ENCODE measurements at regions not wholly inside any gene's neighbourhood (a gene's known extent, or its start where the extent isn't known, plus 50 kb on each side); places are given as distances from the start of the nearest gene placed in this dataset.
A peak's percentile ranks its signal among the peaks of the same experiment; 100 is the strongest.

DNA sequence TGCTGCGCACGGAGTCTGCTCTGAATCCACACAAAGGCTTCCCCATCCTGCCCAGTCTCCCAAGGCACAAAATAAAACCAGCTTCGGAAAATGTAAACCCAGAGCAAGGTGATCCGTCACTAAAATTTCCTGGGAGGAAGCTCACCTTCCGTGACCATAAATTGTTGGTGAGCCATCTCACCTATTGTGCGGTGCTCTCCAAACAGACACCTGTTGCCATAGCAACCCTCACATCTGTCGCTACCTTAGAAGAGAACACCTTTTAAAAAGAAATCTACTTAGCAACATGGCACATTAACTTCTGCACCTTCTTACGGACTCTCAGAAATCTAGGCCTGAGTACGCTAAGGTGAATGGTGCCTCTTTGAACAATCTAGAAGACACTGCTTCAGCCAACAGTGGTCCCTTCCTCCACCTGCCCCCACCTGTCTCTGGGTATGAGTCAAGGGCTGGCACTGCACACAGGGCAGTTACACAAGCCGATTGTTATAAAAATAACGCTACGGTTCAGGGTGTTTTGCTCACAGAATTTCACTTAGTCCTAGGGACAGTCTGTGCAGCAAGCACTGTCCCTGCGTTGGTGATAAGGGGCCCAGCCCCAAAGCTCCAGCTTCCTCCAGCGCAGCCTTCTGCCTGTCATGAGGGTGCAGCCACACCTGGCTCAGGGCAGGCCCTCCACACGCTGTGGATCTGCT, 114.9 kb upstream of the ID2 start:
- Histone ChIP-seq H3K27me3 (no peaks in the 10 kb centered on the region), H3K9me3 (no peaks in the 10 kb centered on the region), H3K4me3 (no peak overlapping the region), H3K4me1 (no peaks in the 10 kb centered on the region), H3K36me3 (no peaks in the 10 kb centered on the region), H3K27ac (no peak overlapping the region)
- FAIRE-seq: no peak
- TF ChIP-seq, protein P1, sequence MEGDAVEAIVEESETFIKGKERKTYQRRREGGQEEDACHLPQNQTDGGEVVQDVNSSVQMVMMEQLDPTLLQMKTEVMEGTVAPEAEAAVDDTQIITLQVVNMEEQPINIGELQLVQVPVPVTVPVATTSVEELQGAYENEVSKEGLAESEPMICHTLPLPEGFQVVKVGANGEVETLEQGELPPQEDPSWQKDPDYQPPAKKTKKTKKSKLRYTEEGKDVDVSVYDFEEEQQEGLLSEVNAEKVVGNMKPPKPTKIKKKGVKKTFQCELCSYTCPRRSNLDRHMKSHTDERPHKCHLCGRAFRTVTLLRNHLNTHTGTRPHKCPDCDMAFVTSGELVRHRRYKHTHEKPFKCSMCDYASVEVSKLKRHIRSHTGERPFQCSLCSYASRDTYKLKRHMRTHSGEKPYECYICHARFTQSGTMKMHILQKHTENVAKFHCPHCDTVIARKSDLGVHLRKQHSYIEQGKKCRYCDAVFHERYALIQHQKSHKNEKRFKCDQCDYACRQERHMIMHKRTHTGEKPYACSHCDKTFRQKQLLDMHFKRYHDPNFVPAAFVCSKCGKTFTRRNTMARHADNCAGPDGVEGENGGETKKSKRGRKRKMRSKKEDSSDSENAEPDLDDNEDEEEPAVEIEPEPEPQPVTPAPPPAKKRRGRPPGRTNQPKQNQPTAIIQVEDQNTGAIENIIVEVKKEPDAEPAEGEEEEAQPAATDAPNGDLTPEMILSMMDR (IDR thresholded peaks at IDR 0.05): no peak
- intact Hi-C loops (cut with DNase I): no loop called here
- peak in 2 of 4 donors; percentile 60 to 63 for ATAC-seq
- 87 to 90% methylated on average over 15 of the region's 15 CpGs for WGBS, 2 donors
- peak in 1 of 6 donors; percentile 11 for DNase-seq

DNA sequence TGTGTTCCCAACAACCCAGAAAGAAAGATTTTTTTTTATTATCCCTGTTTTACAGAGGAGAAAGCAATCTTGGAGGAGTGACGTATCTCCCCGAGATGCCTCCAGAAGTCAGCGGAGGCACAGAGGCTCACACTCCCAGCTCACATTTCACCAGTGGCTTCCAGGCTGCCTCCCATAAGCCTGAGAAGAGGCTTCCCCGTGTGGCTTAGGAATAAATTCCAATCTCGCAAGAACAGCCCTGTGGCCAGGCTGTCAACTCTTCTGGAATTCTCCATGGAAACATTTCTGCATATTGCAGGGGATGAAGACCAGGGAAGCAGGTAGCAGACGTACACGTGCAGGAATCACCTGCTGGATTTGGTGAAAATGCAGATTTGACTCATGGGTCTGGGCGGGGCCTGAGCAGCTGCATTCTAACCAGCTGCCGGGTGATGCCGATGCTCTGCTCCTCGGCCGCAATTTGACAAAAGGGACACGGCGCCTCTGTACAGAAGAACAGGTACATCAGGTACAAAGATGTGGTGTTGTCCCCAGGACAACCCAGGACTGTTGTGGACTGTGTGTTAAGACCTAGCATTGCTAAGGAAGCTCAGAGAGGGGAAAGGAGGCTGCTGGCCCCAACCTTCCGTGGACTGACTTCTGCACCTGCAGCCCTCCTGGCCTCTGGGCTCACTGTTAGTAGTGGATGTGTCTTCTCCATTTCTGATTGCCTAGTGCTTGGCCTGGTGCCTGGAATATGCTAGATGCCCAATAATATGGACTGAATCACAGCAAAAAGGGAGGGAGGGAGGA, 114.2 kb upstream of the ID2 start:
- Histone ChIP-seq H3K36me3 (no peaks in the 10 kb centered on the region), H3K4me3 (no peak overlapping the region), H3K4me1 (no peaks in the 10 kb centered on the region), H3K9me3 (no peaks in the 10 kb centered on the region), H3K27ac (no peak overlapping the region), H3K27me3 (no peaks in the 10 kb centered on the region)
- ATAC-seq (no peak), FAIRE-seq (no peak), DNase-seq (no peak)
- intact Hi-C loops (cut with DNase I): no loop called here
- 91 to 94% methylated on average over 15 of the region's 15 CpGs for WGBS, 2 donors
- TF ChIP-seq, protein P1 (IDR thresholded peaks at IDR 0.05): no peak

DNA sequence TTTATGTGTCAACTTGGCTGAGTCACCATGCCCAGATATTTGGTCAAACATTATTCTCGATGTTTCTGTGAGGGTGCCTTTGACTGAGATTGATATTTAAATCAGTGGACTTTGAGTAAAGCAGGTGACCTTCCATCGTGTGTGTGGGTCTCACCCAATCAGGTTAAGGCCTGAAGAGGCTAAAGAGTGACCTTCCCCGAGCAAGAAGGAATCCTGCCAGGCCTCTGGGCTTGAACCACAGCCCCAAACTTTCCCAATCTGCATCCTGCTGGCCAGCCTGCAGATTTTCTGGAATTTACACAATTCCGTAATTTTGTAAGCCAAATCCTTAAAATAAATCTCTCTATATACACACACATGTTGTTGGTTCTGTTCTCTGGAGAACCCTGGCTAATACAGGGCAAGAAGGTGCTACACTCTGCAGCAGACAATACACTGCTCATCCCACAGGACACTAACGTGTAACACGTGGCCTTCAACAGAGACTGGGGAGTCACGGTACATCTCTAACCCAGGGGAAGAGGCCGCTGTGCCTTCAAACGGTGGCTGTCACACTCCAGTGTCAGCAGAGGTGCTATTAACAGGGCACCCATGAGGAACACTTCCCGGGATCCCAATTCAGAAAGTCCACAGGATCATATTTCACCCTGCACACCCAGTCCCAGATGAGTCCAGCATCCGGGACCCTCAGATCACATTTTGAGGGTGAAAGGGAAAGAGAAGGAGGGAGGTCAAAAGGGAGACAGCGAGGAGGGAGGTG, 113.1 kb upstream of the ID2 start:
- WGBS, 2 donors: 78 to 85% methylated on average over 12 of the region's 12 CpGs
- DNase-seq (no peak), FAIRE-seq (no peak), ATAC-seq (no peak)
- Histone ChIP-seq H3K36me3 (no peaks in the 10 kb centered on the region), H3K27me3 (no peaks in the 10 kb centered on the region), H3K4me3 (no peak overlapping the region), H3K4me1 (peaks cover 0 to 1% (median 0%) of the 10 kb centered on the region in 3 donors), H3K27ac (no peak overlapping the region), H3K9me3 (no peaks in the 10 kb centered on the region)
- intact Hi-C loops (cut with DNase I): no loop called here
- TF ChIP-seq, protein P1 (IDR thresholded peaks at IDR 0.05): no peak

DNA sequence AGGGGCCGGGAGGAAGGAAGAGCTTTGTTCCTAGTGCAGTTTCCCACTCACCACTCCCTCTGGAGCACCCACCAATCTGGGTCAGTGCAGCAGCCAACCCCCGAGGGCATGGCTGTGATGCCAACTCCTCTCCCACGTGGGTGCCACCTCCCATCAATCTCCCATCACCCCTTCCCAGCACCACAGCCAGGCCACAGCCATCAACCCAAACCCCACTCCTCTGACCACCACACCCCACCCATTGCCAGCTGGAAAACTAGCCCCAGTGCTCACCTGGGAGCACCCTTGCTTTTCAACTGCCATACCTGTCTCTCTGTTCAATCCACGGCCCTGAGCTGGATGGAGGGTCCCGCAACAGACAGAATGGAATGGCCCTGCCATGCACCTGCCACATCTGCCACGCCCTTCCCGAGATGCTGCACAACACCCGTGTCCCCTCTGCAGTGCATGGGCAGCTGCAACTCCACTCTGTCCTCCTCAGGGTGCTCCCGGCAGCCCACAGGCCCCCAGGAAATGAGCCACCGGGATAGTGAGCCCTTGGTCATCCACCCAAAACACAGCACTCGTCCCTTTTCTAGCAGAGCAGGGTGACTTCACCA, 112.4 kb upstream of the ID2 start:
- H3K9me3 ChIP-seq: no peaks in the 10 kb centered on the region
- DNase-seq (no peak), FAIRE-seq (no peak), ATAC-seq (no peak)
- intact Hi-C loops (cut with DNase I): no loop called here
- 81 to 88% methylated on average over 11 of the region's 11 CpGs for WGBS, 2 donors
- no peak overlapping the region for H3K4me3 ChIP-seq
- H3K27ac ChIP-seq: no peak overlapping the region
- no peaks in the 10 kb centered on the region for H3K27me3 ChIP-seq
- TF ChIP-seq, protein P1 (IDR thresholded peaks at IDR 0.05): no peak
- no peaks in the 10 kb centered on the region for H3K36me3 ChIP-seq
- H3K4me1 ChIP-seq: peaks cover 0 to 7% (median 5%) of the 10 kb centered on the region in 3 donors
